PC-9 (cell line): ENCODE measurements at regions not wholly inside any gene's neighbourhood (a gene's known extent, or its start where the extent isn't known, plus 50 kb on each side); places are given as distances from the start of the nearest gene placed in this dataset.

ENCODE experiments used
- BruUV-seq: library from RNA; stranded (reverse); fragments of 400-500 nt; replicated peaks from 2 replicates; lab custom pipeline; 2021; lab: Mats Ljungman, UMichigan
- CTCF ChIA-PET: fragments of 300-600 bp; sonication (Branson Sonifier 250); formaldehyde crosslinking; loops from one replicate; lab custom pipeline; 2022; ENCODE audit warnings: antibody characterized with exemption; lab: Charles Lee
- POLR2A ChIA-PET: fragments of 300-600 bp; sonication (Branson Sonifier 250); formaldehyde crosslinking; loops from one replicate; lab custom pipeline; 2022; ENCODE audit warnings: antibody characterized with exemption; ENCODE audit not compliant: unreplicated experiment; lab: Charles Lee
- DNase-seq, 2 experiments: peaks; one replicate each; pipeline versions ENCODE4 v3.0.0 to v3.0.0-alpha.2; 2015 to 2022; ENCODE audit warnings: mixed read lengths in 1 of 2
- H2AFZ ChIP-seq: fragments of 200-600 bp; sonication (generic); 2 replicates; pipeline ENCODE4 v1.8.1; 2017; ENCODE audit warnings: antibody characterized with exemption
- H3F3A ChIP-seq: fragments of 200-600 bp; sonication (generic); 2 replicates; pipeline ENCODE4 v1.8.1; 2017; ENCODE audit warnings: antibody characterized with exemption, mild to moderate bottlenecking, low read depth; ENCODE audit not compliant: insufficient read depth
- H3K27ac ChIP-seq: fragments of 200-600 bp; sonication (generic); 2 replicates; pipeline ENCODE4 v1.6.1; 2016; ENCODE audit warnings: mixed run types
- H3K27me3 ChIP-seq: fragments of 200-600 bp; sonication (generic); 2 replicates; pipeline ENCODE4 v1.6.1; 2016; ENCODE audit warnings: low read depth, mixed run types; ENCODE audit not compliant: insufficient read depth
- H3K36me3 ChIP-seq: fragments of 200-600 bp; sonication (generic); 2 replicates; pipeline ENCODE4 v1.6.1; 2016; ENCODE audit warnings: low read depth, mixed run types
- H3K4me1 ChIP-seq: fragments of 200-600 bp; sonication (generic); replicated peaks from 2 replicates; pipeline ENCODE4 v1.6.1; 2016; ENCODE audit warnings: mixed run types; ENCODE audit not compliant: insufficient read depth
- H3K4me2 ChIP-seq: fragments of 200-600 bp; sonication (generic); 2 replicates; pipeline ENCODE4 v1.6.1; 2017; ENCODE audit warnings: mixed run types
- H3K4me3 ChIP-seq: fragments of 200-600 bp; sonication (generic); 2 replicates; pipeline ENCODE4 v1.6.1; 2016; ENCODE audit warnings: mixed run types
- H3K79me2 ChIP-seq: fragments of 200-600 bp; sonication (generic); 2 replicates; pipeline ENCODE4 v1.6.1; 2017; ENCODE audit warnings: low read depth, mixed run types
- H3K9me2 ChIP-seq: fragments of 200-600 bp; sonication (generic); 2 replicates; pipeline ENCODE4 v1.8.1; 2017; ENCODE audit warnings: mild to moderate bottlenecking; ENCODE audit not compliant: insufficient read depth
- H3K9me3 ChIP-seq: fragments of 200-600 bp; sonication (generic); 2 replicates; pipeline ENCODE4 v1.8.1; 2016; ENCODE audit warnings: low read depth; ENCODE audit not compliant: insufficient read depth
- H4K20me1 ChIP-seq: fragments of 200-600 bp; sonication (generic); 2 replicates; pipeline ENCODE4 v1.8.1; 2017; ENCODE audit not compliant: insufficient read depth
- EZH2 ChIP-seq: fragments of 200-600 bp; sonication (generic); IDR thresholded peaks from 2 replicates; pipeline ENCODE4 v1.8.0; 2017; ENCODE audit warnings: antibody characterized with exemption, low read depth
- intact Hi-C: fragments of 100-400 bp; cut with micrococcal nuclease; formaldehyde crosslinking; loops from one replicate; pipeline ENCODE4 v1.10.0; 2022; ENCODE audit not compliant: unreplicated experiment
- TF ChIP-seq, protein P1 (sequence below): fragments of 200-600 bp; sonication (generic); conservative IDR thresholded peaks from 2 replicates; pipeline ENCODE4 v1.6.1; 2017; ENCODE audit warnings: mixed run types, antibody characterized with exemption, mild to moderate bottlenecking, moderate library complexity

DNA sequence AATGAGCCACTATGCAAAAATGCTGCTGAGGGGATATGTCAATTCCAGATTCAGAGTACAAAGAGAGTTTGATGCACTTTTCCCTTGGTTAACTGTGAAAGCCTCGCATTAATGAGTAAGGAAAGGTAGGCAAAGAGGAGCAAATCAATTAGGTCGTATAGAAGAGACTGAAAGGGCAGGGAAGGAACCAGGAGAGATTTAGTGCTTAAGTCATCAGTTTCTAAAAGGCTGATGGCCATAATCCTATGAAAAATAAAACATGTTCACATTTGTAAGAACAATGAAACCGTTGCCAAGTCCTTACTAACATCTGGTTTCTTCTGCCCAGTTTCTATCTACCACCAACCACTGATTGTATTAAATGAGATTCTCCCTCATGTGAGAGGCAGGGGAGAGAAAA, 118.4 kb upstream of the PALMD start:
- H3K4me2 ChIP-seq: no peak overlapping the region
- H3K27ac ChIP-seq: no peak overlapping the region
- TF ChIP-seq, protein P1, sequence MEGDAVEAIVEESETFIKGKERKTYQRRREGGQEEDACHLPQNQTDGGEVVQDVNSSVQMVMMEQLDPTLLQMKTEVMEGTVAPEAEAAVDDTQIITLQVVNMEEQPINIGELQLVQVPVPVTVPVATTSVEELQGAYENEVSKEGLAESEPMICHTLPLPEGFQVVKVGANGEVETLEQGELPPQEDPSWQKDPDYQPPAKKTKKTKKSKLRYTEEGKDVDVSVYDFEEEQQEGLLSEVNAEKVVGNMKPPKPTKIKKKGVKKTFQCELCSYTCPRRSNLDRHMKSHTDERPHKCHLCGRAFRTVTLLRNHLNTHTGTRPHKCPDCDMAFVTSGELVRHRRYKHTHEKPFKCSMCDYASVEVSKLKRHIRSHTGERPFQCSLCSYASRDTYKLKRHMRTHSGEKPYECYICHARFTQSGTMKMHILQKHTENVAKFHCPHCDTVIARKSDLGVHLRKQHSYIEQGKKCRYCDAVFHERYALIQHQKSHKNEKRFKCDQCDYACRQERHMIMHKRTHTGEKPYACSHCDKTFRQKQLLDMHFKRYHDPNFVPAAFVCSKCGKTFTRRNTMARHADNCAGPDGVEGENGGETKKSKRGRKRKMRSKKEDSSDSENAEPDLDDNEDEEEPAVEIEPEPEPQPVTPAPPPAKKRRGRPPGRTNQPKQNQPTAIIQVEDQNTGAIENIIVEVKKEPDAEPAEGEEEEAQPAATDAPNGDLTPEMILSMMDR: no peak
- no peak for TF ChIP-seq EZH2
- no peak overlapping the region for H2AFZ ChIP-seq
- no peaks in the 10 kb centered on the region for H3K9me3 ChIP-seq
- H3K4me3 ChIP-seq: no peak overlapping the region
- H3K79me2 ChIP-seq: no peaks in the 10 kb centered on the region
- H4K20me1 ChIP-seq: no peaks in the 10 kb centered on the region
- intact Hi-C loops: no loop called here
- H3K27me3 ChIP-seq: no peaks in the 10 kb centered on the region
- no peak for DNase-seq
- no peaks in the 10 kb centered on the region for H3F3A ChIP-seq
- ChIA-PET POLR2A (no interaction called here), CTCF (interaction anchor here (0.5 to 0.6 kb wide), 2 partner anchors 9 to 302 kb away, joined by 3 to 5 read pairs; no protein-coding TSS in a partner anchor)
- H3K36me3 ChIP-seq: no peaks in the 10 kb centered on the region
- H3K9me2 ChIP-seq: no peaks in the 10 kb centered on the region
- H3K4me1 ChIP-seq: no peaks in the 10 kb centered on the region
- BruUV-seq: no TSS peak

DNA sequence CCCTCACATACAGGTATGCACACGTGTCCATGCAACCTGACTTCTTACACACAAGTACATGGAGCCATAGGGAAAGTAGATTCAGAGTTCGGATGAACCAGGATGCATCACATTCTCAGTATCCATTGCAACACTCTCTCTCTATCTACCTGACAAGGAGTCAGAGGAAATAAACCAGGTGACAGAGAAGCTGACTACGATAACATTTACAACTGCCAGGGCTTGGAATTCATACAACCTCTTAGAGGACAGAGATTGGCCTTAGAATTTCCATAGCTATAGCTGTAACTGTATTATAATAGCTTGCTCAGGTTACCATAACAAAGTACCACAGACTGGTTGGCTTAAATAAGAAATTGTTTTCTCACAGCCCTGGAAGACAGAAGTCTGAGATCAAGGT, 116.9 kb upstream of the PALMD start:
- no peaks in the 10 kb centered on the region for H3K9me3 ChIP-seq
- CTCF ChIA-PET: no interaction called here
- H4K20me1 ChIP-seq: no peaks in the 10 kb centered on the region
- no peaks in the 10 kb centered on the region for H3F3A ChIP-seq
- H3K9me2 ChIP-seq: no peaks in the 10 kb centered on the region
- H3K27ac ChIP-seq: no peak overlapping the region
- POLR2A ChIA-PET: interaction anchor here (0.6 kb wide), 1 partner anchor 80 kb away, joined by 3 read pairs; no protein-coding TSS in a partner anchor
- no peak for TF ChIP-seq EZH2
- TF ChIP-seq, protein P1: no peak
- BruUV-seq: no TSS peak
- H3K4me3 ChIP-seq: no peak overlapping the region
- H3K27me3 ChIP-seq: no peaks in the 10 kb centered on the region
- intact Hi-C loops: no loop called here
- H3K4me1 ChIP-seq: no peaks in the 10 kb centered on the region
- no peak overlapping the region for H2AFZ ChIP-seq
- no peak for DNase-seq
- H3K36me3 ChIP-seq: no peaks in the 10 kb centered on the region
- H3K79me2 ChIP-seq: no peaks in the 10 kb centered on the region
- no peak overlapping the region for H3K4me2 ChIP-seq

DNA sequence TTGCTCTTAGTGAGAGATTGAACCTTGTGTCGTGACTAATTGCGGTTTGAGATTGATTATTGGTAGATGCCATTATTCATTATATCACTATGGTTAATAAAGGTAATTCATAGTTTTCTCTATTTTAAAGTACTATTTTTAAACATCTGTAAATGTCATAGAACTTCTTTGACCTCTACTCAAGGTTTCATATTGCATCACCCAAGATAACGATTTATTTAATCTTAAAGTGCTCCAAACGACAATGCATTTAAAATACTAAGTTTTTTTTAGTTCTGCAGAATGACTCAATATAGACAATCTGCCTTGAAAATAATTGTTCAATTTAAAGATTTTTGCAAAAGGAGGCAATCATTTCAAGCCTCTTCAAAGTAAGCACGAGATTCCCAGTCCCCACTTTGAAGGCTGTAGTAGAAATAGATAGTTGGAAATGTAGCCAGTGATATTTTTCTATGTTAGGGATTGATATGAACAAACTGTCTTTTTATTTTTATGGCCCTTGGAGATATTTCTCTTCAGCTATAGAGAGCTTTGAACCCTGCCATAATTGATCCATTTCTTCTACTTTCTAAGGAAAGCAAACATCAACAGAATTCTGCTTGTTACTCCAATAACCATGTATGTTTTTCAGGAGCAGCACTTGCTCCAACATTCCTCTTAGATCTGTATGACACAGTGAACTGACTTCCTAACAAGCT, 114.2 kb upstream of the PALMD start:
- no peak for DNase-seq
- no peaks in the 10 kb centered on the region for H3K27me3 ChIP-seq
- ChIA-PET CTCF (no interaction called here), POLR2A (no interaction called here)
- intact Hi-C loops: no loop called here
- no peak overlapping the region for H3K4me2 ChIP-seq
- no peaks in the 10 kb centered on the region; the same call in 1 of the 2 replicates for H3K4me1 ChIP-seq
- H3F3A ChIP-seq: no peaks in the 10 kb centered on the region
- TF ChIP-seq, protein P1: no peak
- no peak for TF ChIP-seq EZH2
- H2AFZ ChIP-seq: no peak overlapping the region
- H3K79me2 ChIP-seq: no peaks in the 10 kb centered on the region
- no peak overlapping the region for H3K4me3 ChIP-seq
- H4K20me1 ChIP-seq: no peaks in the 10 kb centered on the region
- BruUV-seq: no TSS peak
- no peaks in the 10 kb centered on the region for H3K9me2 ChIP-seq
- H3K9me3 ChIP-seq: no peaks in the 10 kb centered on the region
- H3K27ac ChIP-seq: no peak overlapping the region
- H3K36me3 ChIP-seq: no peaks in the 10 kb centered on the region
